ENCODE measurements at regions not wholly inside any gene's neighbourhood (a gene's known extent, or its start where the extent isn't known, plus 50 kb on each side); places are given as distances from the start of the nearest gene placed in this dataset.

GRCh38 chr6:82766476-82766875, 299.2 kb downstream of the UBE3D start:
- no peak for DNase-seq (ENCODE audit: low read depth)
- H3K4me3 ChIP-seq (ENCODE audit: low read depth, low read length) = no peak overlapping the region
- in situ Hi-C loops (cut with HindIII; ENCODE audit: low sequenced_read_pairs) = no loop called here
- no peak for TF ChIP-seq CTCF (IDR thresholded peaks at IDR 0.05; ENCODE audit: low read depth, low read length, missing control alignments)

- TF ChIP-seq CTCF (IDR thresholded peaks at IDR 0.05; ENCODE audit: low read depth, low read length, missing control alignments) = no peak
- in situ Hi-C loops (cut with HindIII; ENCODE audit: low sequenced_read_pairs) = no loop called here
- no peak for DNase-seq (ENCODE audit: low read depth)
- no peak overlapping the region for H3K4me3 ChIP-seq (ENCODE audit: low read depth, low read length)
These were observed 298.6 kb downstream of the UBE3D start for GRCh38 chr6:82767037-82767436.

- in situ Hi-C loops (cut with HindIII; ENCODE audit: low sequenced_read_pairs) = no loop called here
- TF ChIP-seq CTCF (IDR thresholded peaks at IDR 0.05; ENCODE audit: low read depth, low read length, missing control alignments) = no peak
- no peak overlapping the region for H3K4me3 ChIP-seq (ENCODE audit: low read depth, low read length)
- DNase-seq (ENCODE audit: low read depth) = no peak
These were observed 298.2 kb downstream of the UBE3D start for GRCh38 chr6:82767447-82767846.

- DNase-seq (ENCODE audit: low read depth) = no peak
- no peak for TF ChIP-seq CTCF (IDR thresholded peaks at IDR 0.05; ENCODE audit: low read depth, low read length, missing control alignments)
- H3K4me3 ChIP-seq (ENCODE audit: low read depth, low read length) = no peak overlapping the region
- in situ Hi-C loops (cut with HindIII; ENCODE audit: low sequenced_read_pairs) = no loop called here
These were observed 292.6 kb downstream of the UBE3D start for GRCh38 chr6:82772851-82773717.

GRCh38 chr6:82775361-82775760, 290.3 kb downstream of the UBE3D start:
- in situ Hi-C loops (cut with HindIII; ENCODE audit: low sequenced_read_pairs) = no loop called here
- no peak overlapping the region for H3K4me3 ChIP-seq (ENCODE audit: low read depth, low read length)
- DNase-seq (ENCODE audit: low read depth) = no peak
- TF ChIP-seq CTCF (IDR thresholded peaks at IDR 0.05; ENCODE audit: low read depth, low read length, missing control alignments) = no peak

GRCh38 chr6:82775981-82776380, 289.7 kb downstream of the UBE3D start:
- no peak overlapping the region for H3K4me3 ChIP-seq (ENCODE audit: low read depth, low read length)
- TF ChIP-seq CTCF (IDR thresholded peaks at IDR 0.05; ENCODE audit: low read depth, low read length, missing control alignments) = no peak
- in situ Hi-C loops (cut with HindIII; ENCODE audit: low sequenced_read_pairs) = no loop called here
- DNase-seq (ENCODE audit: low read depth) = no peak

Measured in astrocyte of the cerebellum (primary cell).